ENCODE measurements at regions not wholly inside any gene's neighbourhood (a gene's known extent, or its start where the extent isn't known, plus 50 kb on each side); places are given as distances from the start of the nearest gene placed in this dataset.

DNA sequence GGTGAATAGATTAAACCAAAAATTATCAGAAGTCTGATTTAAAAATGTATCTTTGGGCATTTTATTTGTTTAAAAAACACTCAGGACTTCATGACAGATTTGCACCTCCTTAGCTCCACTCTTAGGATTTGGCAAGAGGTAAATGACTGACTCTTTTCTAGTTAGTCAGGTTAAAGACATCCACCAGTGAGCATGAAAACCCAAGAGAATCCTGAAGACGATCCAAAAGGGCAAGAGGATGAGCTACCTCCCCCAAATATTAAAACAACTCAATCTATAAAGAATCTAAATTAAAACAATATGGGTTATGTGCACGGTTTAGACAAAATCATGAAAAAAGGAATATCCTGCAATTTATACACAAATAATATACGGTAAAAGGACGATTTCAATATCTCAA, 89.4 kb upstream of the OPRM1 start:
- TF ChIP-seq, protein P1, sequence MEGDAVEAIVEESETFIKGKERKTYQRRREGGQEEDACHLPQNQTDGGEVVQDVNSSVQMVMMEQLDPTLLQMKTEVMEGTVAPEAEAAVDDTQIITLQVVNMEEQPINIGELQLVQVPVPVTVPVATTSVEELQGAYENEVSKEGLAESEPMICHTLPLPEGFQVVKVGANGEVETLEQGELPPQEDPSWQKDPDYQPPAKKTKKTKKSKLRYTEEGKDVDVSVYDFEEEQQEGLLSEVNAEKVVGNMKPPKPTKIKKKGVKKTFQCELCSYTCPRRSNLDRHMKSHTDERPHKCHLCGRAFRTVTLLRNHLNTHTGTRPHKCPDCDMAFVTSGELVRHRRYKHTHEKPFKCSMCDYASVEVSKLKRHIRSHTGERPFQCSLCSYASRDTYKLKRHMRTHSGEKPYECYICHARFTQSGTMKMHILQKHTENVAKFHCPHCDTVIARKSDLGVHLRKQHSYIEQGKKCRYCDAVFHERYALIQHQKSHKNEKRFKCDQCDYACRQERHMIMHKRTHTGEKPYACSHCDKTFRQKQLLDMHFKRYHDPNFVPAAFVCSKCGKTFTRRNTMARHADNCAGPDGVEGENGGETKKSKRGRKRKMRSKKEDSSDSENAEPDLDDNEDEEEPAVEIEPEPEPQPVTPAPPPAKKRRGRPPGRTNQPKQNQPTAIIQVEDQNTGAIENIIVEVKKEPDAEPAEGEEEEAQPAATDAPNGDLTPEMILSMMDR (conservative IDR thresholded peaks at IDR 0.05), result no peak
- no peak for TF ChIP-seq ZFX (IDR thresholded peaks at IDR 0.05)
